HepG2 (cell line): ENCODE measurements at regions not wholly inside any gene's neighbourhood (a gene's known extent, or its start where the extent isn't known, plus 50 kb on each side); places are given as distances from the start of the nearest gene placed in this dataset.

ENCODE experiments used
- AFF4 ChIP-seq: sonication (generic); formaldehyde crosslinking; IDR thresholded peaks from 2 replicates; pipeline ENCODE4 v1.4.0; 2020; ENCODE audit warnings: missing genetic modification reagents
- DPF2 ChIP-seq: sonication (generic); formaldehyde crosslinking; IDR thresholded peaks from 2 replicates; pipeline ENCODE4 v1.4.0; 2020; ENCODE audit warnings: mild to moderate bottlenecking, low read depth, missing genetic modification reagents, borderline replicate concordance
- MED1 ChIP-seq: sonication (generic); formaldehyde crosslinking; IDR thresholded peaks from 2 replicates; pipeline ENCODE4 v1.4.0; 2020; ENCODE audit warnings: missing genetic modification reagents
- ZBTB40 ChIP-seq, 2 experiments: fragments of 450-650 bp in 1 of 2; sonication (generic) in 1 of 2; formaldehyde crosslinking in 1 of 2; IDR thresholded peaks; 2 replicates each; pipeline versions ENCODE4 v1.6.1 to v1.8.0; 2016 to 2022; ENCODE audit warnings: antibody characterized with exemption in 1 of 2, mild to moderate bottlenecking in 1 of 2, missing genetic modification reagents in 1 of 2
- ZBTB7A ChIP-seq: sonication (generic); formaldehyde crosslinking; IDR thresholded peaks from 2 replicates; pipeline ENCODE4 v1.8.0; 2022; ENCODE audit warnings: mild to moderate bottlenecking, missing genetic modification reagents
- ZMYM4 ChIP-seq: sonication (generic); formaldehyde crosslinking; IDR thresholded peaks from 2 replicates; pipeline ENCODE4 v1.8.1; 2023; ENCODE audit warnings: mild to moderate bottlenecking, missing genetic modification reagents
- ZNF609 ChIP-seq: sonication (generic); formaldehyde crosslinking; IDR thresholded peaks from 2 replicates; pipeline ENCODE4 v1.4.0; 2020; ENCODE audit warnings: mild to moderate bottlenecking, missing genetic modification reagents, borderline replicate concordance
- ZSCAN25 ChIP-seq: sonication (generic); formaldehyde crosslinking; IDR thresholded peaks from 2 replicates; pipeline ENCODE4 v1.8.0; 2022; ENCODE audit warnings: mild to moderate bottlenecking, missing genetic modification reagents
- TF ChIP-seq, protein P1 (sequence below): sonication (generic); formaldehyde crosslinking; IDR thresholded peaks from 2 replicates; pipeline ENCODE4 v1.4.0; 2020; ENCODE audit warnings: missing genetic modification reagents

DNA sequence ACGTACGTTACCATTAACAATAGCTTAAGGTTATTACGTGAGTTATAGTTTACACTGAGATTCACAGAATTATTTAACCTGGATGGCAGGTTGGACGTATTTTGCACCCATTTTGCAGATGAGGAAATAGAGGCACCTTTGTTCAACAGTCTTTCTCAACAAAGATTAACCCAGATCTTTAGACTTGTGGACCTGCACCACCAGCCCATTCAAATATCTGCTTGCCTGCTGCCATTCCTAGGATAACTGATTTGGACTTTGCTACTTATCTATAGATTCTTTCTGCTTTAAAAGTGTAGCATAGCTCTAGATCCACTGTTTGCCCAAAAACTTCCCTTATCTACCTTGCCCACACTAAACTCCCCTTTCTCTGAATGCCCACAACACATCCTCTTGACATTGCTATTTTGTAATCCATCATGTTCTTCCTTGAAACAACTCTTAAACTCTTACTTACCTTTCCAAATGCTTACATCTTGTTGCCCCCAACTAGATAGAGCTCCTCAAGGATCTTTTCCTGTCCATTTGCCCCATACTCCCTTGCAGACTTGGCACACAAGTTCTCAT lies 56.4 kb upstream of the TNFAIP3 start (continued):
- TF ChIP-seq ZBTB40 (IDR thresholded peaks at IDR 0.05) (no peak), ZBTB40 (CRISPR knock-in tag; IDR thresholded peaks at IDR 0.05) (no peak), ZSCAN25 (CRISPR knock-in tag) (peak; percentile 69), MED1 (peak; percentile 62), AFF4 (CRISPR knock-in tag) (0 out of 2 replicates have a peak, but pooled peaks have one; percentile 22), ZBTB7A (no peak), ZNF609 (CRISPR knock-in tag) (peak; percentile 54; the same call in 1 of the 2 replicates), DPF2 (CRISPR knock-in tag) (peak; percentile 61), ZMYM4 (CRISPR knock-in tag) (peak; percentile 91)
- TF ChIP-seq, protein P1, sequence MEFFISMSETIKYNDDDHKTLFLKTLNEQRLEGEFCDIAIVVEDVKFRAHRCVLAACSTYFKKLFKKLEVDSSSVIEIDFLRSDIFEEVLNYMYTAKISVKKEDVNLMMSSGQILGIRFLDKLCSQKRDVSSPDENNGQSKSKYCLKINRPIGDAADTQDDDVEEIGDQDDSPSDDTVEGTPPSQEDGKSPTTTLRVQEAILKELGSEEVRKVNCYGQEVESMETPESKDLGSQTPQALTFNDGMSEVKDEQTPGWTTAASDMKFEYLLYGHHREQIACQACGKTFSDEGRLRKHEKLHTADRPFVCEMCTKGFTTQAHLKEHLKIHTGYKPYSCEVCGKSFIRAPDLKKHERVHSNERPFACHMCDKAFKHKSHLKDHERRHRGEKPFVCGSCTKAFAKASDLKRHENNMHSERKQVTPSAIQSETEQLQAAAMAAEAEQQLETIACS = no peak
